Iris pigment epithelial cell (primary cell): ENCODE measurements at regions not wholly inside any gene's neighbourhood (a gene's known extent, or its start where the extent isn't known, plus 50 kb on each side); places are given as distances from the start of the nearest gene placed in this dataset.
"Not testable (repeated sequence)": the region's sequence is repeated elsewhere in the genome, so short reads cannot be mapped to it uniquely, and the experiment has no call there.

Source experiments
- DNase-seq: peaks from one replicate; pipeline ENCODE4 v3.0.0-alpha.2; 2011; ENCODE audit warnings: low read depth

- DNase-seq: no peak
These were observed 236.0 kb downstream of the INHBA start for GRCh38 chr7:41466760-41467384.

- no peak for DNase-seq
These were observed 237.3 kb downstream of the INHBA start for GRCh38 chr7:41465571-41465970.

DNA sequence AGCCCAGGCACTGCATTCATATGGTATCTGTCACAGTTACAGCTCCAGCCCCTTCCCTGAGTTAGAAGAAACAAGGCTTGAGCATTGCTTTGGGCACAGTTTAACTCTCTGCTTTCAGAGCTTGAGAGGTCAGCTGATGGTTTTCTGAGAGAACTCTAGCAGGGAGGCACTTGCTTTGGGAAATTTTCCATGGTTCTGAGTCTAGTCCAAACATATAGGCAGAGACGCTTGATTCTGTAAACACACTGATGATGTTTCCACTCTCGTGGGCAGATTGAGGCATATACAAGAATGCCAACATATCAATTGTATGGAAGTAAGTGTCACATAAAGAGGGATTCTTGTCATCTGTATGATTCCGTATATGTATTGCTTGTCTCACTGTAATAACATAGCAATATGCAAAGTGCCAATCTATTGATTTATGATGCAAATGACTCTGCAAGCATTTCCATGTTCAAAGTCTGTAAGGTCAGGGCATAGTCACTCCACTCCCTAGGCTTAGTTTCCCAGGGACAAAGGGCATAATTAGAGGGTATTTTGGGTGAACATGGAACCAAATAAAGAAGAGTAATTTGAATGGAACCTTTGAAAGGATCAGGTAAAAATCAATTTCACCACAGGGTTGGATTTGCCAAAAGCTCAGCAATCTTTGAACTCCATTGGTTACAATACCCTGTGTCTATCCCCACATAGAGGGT, 239.0 kb downstream of the INHBA start:
- DNase-seq: no peak

DNA sequence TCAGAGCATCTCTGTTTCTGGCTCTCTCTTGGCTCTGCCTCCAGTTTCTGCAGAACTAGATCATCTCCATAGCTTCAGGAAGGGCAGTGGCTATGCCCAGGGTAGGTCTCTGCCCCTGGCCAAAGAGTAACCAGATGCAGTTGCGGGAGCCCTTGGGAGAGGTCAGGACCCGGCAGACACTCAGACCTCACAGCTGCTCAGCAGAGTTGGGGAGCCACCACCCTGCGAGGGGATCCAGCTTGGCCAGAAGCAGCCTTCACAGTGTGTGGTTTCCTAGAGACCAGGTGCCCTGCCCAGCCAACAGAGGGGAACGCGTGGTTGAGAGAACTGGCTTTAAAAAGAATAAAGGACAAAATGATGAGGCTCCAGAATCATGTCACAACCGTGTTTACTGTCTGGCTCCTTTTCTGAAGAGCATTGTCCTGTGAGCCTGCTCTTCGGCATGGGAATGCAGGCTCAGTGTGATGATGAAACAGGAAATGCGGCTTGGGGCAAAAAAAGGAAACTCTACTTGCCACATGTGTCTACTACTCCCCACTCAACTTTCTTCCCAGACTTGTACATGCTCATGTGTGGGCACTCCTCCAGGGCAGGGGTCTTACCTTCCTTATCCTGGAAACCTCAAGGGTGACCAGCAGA, 243.1 kb downstream of the INHBA start:
- DNase-seq: peak; percentile 32

- DNase-seq: no peak
These were observed 243.7 kb downstream of the INHBA start for GRCh38 chr7:41459183-41459582.

DNA sequence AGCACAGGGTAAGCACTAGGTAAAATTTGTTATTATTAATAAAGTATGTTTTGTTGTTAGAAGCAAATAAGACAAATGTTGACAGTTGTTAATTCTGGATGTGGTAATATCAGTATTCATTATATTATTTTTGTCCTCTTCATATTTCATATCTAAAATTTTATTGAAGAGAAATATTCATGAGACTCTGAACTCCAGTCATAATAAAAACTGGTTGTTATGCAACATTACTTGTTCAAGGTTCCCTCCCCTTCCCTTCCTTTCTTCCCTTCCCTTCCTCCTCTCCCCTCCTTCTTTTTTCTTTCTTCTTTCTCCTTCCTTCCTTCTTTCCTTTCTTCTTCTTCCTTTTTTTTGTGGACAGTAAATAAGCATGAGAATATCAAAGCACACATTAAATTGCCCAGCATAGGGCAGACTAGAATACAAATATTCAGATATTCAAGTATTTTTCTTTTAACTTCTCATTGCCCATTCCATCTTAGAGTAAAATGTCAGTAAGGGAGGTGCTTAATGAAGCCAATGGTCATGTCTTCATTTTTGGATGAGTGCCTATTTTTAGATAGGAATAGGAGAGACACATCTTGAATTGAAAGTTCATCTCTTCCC, 245.0 kb downstream of the INHBA start:
- no peak for DNase-seq

- DNase-seq: peak; percentile 61
These were observed 251.1 kb downstream of the INHBA start for GRCh38 chr7:41451826-41452225.

GRCh38 chr7:41449694-41450093, 253.2 kb downstream of the INHBA start:
- DNase-seq: no peak

GRCh38 chr7:41449286-41449685, 253.6 kb downstream of the INHBA start:
- no peak for DNase-seq

DNA sequence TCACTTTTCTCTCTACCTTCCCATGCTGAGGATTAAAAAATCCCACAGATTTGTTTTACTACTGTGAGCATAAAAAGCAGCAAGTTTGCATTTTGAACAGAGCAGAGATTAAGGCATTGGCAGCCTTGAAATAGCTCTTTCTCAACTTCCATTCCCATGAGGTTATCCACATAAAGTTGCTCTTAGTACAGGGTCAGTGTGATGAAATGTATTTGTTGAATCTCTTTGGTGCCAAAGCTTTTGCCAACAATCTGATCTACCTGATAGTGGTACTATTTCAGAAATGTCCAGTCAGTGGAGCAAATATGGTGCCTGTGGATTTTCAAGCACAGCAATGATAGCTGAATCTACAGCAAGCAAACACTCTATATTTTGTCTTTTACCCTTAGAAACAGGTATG, 254.8 kb downstream of the INHBA start:
- DNase-seq: peak; percentile 72

DNA sequence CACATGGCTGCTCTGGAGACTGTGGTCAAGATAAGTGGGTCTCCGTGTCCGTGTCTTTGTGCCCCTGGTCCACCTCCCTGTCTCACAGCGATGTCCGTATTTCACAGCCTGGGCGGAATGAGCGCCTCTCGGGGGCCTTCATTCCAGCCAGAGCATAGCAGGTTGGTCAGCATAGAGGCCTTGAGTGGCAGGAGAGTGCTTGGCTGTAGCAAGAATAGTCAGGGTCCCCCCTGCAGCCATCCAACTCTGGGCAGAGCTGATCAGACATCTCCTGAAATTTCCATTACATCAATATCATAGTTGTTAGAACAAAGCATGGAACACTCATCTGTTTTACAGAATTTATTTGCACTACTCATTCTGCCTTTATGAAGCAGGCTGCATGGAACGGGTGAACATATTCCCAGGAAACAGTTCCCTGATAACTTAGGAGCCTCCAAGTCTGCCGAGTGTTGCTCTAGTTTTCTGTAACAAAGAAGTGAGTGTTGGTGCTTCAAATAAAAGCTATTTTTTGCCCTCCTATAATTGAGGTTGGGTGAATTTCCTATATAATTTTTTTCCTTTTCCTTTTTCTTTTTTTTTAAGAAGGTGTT, 255.3 kb downstream of the INHBA start:
- no peak for DNase-seq

DNA sequence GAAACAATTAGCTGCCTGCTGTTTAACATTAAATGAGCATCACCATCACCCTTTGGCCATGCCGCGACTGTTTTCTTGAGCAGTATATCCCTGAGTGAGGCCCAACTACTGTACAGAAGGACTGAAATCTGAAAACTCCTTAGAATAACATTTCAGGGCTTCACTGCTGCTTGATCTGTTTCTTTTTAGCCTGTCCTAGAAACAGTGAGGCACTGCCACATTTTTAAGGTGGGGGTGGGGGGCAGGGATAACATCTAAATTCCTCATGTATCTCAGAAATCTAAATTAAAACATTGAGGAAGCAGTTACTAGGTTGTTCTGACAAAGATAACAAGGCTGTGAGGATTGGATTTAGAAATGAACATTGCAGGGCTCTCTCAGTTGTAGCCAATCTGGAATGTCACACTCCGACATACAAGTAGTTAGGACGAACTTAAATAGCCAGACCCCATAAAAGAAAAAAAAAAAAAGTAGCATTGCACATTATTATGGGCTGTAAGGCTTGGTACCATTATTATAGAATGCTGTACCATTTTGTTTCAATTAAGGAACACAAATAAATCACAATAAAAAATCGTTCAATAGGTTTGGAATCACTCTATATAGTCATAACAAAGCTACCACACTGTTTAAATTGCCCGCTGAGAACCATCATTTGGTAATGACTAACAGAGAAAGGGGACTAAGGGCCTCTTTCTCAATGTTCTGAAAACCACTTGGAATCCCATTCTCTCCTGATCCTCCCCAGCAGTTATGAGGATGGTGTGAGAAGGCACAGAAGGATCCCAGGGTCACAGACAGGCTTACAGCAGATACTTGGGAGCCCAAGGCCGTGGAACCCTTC, 256.1 kb downstream of the INHBA start:
- no peak for DNase-seq

DNA sequence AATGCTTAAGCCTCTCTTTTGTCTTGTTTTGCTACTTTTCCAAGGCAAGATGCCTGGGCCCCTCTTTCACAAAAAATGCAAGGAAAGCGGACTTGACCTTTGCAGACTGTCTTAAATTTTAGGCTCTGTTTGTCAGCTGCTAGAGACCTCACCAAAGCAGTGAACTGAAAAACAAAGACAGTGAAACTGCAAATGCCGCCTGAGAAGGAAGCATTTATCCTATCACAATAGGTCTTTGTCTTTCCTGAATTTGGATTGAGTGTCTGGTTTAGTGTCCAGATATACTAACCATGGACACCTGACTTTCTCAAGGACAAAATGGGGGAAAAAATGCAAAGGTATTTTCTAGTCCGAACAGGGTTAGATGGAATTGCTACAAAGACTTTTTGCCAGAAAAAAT, 256.9 kb downstream of the INHBA start:
- no peak for DNase-seq

- no peak for DNase-seq
These were observed 257.5 kb downstream of the INHBA start for GRCh38 chr7:41445432-41445831.

- DNase-seq: no peak
These were observed 263.4 kb downstream of the INHBA start for GRCh38 chr7:41439515-41439879.

DNA sequence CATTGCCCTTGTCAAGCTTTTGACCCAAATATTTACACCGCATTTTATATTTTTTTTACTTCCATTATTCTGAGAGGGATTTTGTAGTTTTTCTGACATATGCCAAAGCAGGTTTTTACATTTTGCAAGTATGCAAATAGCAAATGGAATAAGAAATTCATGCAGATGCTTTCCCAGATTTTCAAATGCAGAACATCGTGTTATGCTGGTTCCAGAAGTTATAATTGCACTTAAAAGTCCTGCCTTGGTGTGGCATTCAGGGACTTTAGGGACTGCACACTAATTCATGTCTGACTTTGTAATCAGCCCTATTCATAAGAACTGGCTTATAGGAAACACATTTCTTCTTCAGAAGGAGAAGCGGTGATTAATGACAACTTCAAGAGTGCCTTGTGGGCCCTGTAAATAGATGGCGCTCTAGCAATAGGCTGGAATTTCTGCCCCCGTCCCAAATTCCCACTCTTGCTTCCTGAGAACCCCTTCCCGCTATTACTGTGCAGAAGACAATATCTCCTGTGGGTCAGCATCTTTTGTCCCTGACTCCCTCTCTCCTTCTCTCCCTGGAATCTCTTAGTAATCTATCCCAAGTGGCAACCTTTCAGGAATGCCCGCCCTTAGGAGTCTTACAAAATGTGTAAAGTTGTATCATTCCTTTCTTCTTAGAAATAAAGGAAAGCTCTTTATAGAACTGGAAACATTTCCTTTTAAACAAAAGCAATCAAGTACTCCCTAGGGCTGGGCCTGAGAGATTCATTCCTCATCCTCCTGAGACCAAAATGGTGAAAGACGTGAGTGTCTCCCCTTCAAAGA, 264.0 kb downstream of the INHBA start:
- DNase-seq: no peak

DNA sequence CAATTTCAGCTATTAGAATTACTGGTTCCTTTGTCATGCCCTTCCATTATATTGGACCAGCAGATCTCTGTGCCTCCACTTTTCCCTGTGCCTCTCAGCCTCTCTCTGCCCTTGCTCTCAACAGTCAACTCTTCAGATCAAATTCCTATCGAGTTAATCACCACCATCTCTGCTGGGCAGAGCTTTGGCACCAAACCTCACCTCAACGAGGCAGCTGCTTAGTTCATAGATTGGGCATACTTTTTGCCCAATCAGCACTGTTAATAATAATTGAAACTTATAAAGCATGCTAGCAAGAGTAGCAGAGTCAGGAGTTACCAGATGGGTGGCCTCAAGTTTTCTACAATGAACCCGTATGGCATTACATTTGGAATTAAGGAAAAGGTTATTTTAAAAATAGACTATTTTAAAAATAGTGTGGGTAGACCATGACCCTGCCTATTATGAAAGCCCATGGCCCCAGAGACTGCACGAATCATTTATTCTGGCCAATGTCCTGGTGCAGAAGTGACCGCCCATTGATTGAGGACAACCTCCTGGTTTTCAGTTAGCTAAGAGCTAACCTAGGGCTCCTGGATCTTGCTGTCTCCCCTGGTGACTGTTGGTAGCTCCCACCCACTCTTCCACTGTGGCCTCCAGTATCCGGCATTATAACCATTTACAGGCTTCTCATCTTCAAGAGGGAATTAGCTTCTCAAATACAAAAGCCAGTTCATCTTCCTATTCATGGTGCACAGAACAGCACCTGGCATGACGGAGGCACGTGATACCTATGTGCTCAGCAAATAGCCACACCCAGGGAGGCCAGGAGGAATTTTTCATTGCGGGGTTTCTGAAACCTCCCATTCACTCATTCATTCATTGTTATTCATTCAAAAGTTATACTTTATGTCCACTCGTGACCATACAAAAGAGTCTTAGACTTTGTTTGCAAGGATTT, 265.4 kb downstream of the INHBA start:
- DNase-seq: no peak

- no peak for DNase-seq
These were observed 266.8 kb downstream of the INHBA start for GRCh38 chr7:41436139-41436538.

DNA sequence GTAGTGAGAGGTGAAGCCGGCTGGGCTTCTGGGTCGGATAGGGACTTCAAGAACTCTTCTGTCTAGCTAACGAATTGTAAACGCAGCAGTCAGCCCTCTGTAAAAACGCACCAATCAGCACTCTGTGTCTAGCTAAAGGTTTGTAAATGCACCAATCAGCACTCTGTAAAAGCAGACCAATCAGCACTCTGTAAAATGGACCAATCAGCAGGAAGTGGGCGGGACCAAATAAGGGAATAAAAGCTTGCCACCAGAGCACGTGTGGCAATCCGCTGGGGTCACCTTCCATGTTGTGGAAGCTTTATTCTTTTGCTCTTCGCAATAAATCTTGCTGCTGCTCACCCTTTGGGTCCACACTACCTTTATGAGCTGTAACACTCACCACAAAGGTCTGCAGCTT, 267.9 kb downstream of the INHBA start:
- DNase-seq: not testable (repeated sequence)

GRCh38 chr7:41431671-41432070, 271.2 kb downstream of the INHBA start:
- DNase-seq: no peak
